Naive thymus-derived CD8-positive, alpha-beta T cell (primary cell): ENCODE measurements at regions not wholly inside any gene's neighbourhood (a gene's known extent, or its start where the extent isn't known, plus 50 kb on each side); places are given as distances from the start of the nearest gene placed in this dataset.
"Not testable (repeated sequence)": the region's sequence is repeated elsewhere in the genome, so short reads cannot be mapped to it uniquely, and the experiment has no call there.

Experiments used
- ATAC-seq, 2 donors: fragments of 150-1000 bp; cut with Tn5 transposase in 1 of 2; sonication (Bioruptor Pico), chemical (Tn5 transposase) in 1 of 2; 1 replicate in 1 of 2; 2 replicates in 1 of 2; pipeline ENCODE4 v1.10.0; 2021; ENCODE audit warnings: mild to moderate bottlenecking in 2 of 2, moderate library complexity in 2 of 2
- POLR2A ChIA-PET: fragments of 350-600 bp; sonication (Branson Sonifier 250); formaldehyde crosslinking; loops from one replicate; lab custom pipeline; 2021; ENCODE audit warnings: antibody characterized with exemption; lab: Charles Lee
- DNase-seq, 10 donors: peaks; one replicate each; pipeline versions ENCODE4 v3.0.0 to v3.0.0-alpha.2; 2020 to 2022
- H3K27ac Mint-ChIP-seq, 10 donors: one replicate each; pipeline ENCODE4 v1.8.0; 2020 to 2022; ENCODE audit warnings: mild to moderate bottlenecking in 10 of 10, mixed read lengths in 10 of 10, moderate library complexity in 4 of 10, inconsistent platforms in 1 of 10
- H3K27me3 Mint-ChIP-seq, 5 donors: one replicate each; pipeline ENCODE4 v1.8.0; 2021 to 2022; ENCODE audit warnings: mixed read lengths in 5 of 5
- H3K36me3 Mint-ChIP-seq, 3 donors: one replicate each; pipeline ENCODE4 v1.8.0; 2020 to 2022; ENCODE audit warnings: mixed read lengths in 3 of 3, mild to moderate bottlenecking in 2 of 3, inconsistent platforms in 1 of 3
- H3K4me1 Mint-ChIP-seq, 4 donors: one replicate each; pipeline ENCODE4 v1.8.0; 2021 to 2022; ENCODE audit warnings: mixed read lengths in 4 of 4
- H3K4me3 Mint-ChIP-seq, 10 donors: one replicate each; pipeline ENCODE4 v1.8.0; 2020 to 2022; ENCODE audit warnings: mild to moderate bottlenecking in 10 of 10, mixed read lengths in 10 of 10, moderate library complexity in 6 of 10, inconsistent platforms in 1 of 10
- H3K9me3 Mint-ChIP-seq, 9 donors: one replicate each; pipeline ENCODE4 v1.8.0; 2020 to 2022; ENCODE audit warnings: mixed read lengths in 9 of 9, mild to moderate bottlenecking in 3 of 9, inconsistent platforms in 1 of 9, moderate library complexity in 1 of 9

GRCh38 chr16:9014389-9014788 is 50.7 kb upstream of the USP7 start:
- ATAC-seq (no peak), DNase-seq (no peak)
- Mint-ChIP-seq H3K4me1 (no peaks in the 10 kb centered on the region), H3K27me3 (peaks cover 6 to 12% (median 11%) of the 10 kb centered on the region in 5 donors), H3K36me3 (peaks cover 0 to 7% (median 7%) of the 10 kb centered on the region in 3 donors), H3K27ac (no peak overlapping the region), H3K9me3 (peaks cover 0 to 21% (median 7%) of the 10 kb centered on the region in 9 donors), H3K4me3 (no peak overlapping the region)
- POLR2A ChIA-PET = no interaction called here

- Mint-ChIP-seq H3K9me3 (peaks cover 0 to 21% (median 7%) of the 10 kb centered on the region in 9 donors), H3K36me3 (peaks cover 0 to 7% (median 7%) of the 10 kb centered on the region in 3 donors), H3K27me3 (peaks cover 6 to 11% (median 10%) of the 10 kb centered on the region in 5 donors), H3K4me1 (no peaks in the 10 kb centered on the region), H3K4me3 (no peak overlapping the region), H3K27ac (no peak overlapping the region)
- ATAC-seq (no peak), DNase-seq (no peak)
- POLR2A ChIA-PET = no interaction called here
These were observed 51.8 kb upstream of the USP7 start for GRCh38 chr16:9015489-9015888.

- POLR2A ChIA-PET, ATAC-seq, H3K4me1 Mint-ChIP-seq: not testable (repeated sequence)
These were observed 52.3 kb upstream of the USP7 start for GRCh38 chr16:9016005-9016404.

GRCh38 chr16:9016824-9017223 is 53.1 kb upstream of the USP7 start:
- DNase-seq (no peak), ATAC-seq (no peak)
- POLR2A ChIA-PET = no interaction called here
- Mint-ChIP-seq H3K27me3 (peaks cover 6 to 11% (median 9%) of the 10 kb centered on the region in 5 donors), H3K4me1 (no peaks in the 10 kb centered on the region), H3K36me3 (peaks cover 0 to 7% (median 7%) of the 10 kb centered on the region in 3 donors), H3K4me3 (no peak overlapping the region), H3K9me3 (peaks cover 0 to 21% (median 7%) of the 10 kb centered on the region in 9 donors), H3K27ac (peak overlapping the region in 1 of 10 donors; percentile 56)

More at GRCh38 chr16:9016005-9016404, 52.3 kb upstream of the USP7 start:
- H3K27me3 Mint-ChIP-seq = peaks cover 6 to 11% (median 9%) of the 10 kb centered on the region in 5 donors
- H3K9me3 Mint-ChIP-seq = peaks cover 0 to 21% (median 7%) of the 10 kb centered on the region in 9 donors
- not testable (repeated sequence) for H3K36me3 Mint-ChIP-seq, H3K4me3 Mint-ChIP-seq, DNase-seq, H3K27ac Mint-ChIP-seq

- Mint-ChIP-seq H3K36me3 (no peaks in the 10 kb centered on the region), H3K27me3 (no peaks in the 10 kb centered on the region), H3K27ac (no peak overlapping the region), H3K9me3 (no peaks in the 10 kb centered on the region), H3K4me1 (no peaks in the 10 kb centered on the region), H3K4me3 (no peak overlapping the region)
- ATAC-seq (no peak), DNase-seq (no peak)
- POLR2A ChIA-PET = no interaction called here
These were observed 63.5 kb upstream of the USP7 start for GRCh38 chr16:9027070-9027799.

- H3K9me3 Mint-ChIP-seq, H3K27ac Mint-ChIP-seq, ATAC-seq, H3K4me3 Mint-ChIP-seq, H3K36me3 Mint-ChIP-seq, H3K4me1 Mint-ChIP-seq, DNase-seq, H3K27me3 Mint-ChIP-seq: not testable (repeated sequence)
- POLR2A ChIA-PET = interaction anchor here (0.6 to 0.7 kb wide), 3 partner anchors 123 to 1879 kb away, joined by 3 to 7 read pairs (median 4); no protein-coding TSS in a partner anchor
These were observed 63.0 kb upstream of the HAPSTR1 start for GRCh38 chr16:9028491-9028890.

GRCh38 chr16:9031107-9031506 is 60.3 kb upstream of the HAPSTR1 start:
- no peaks in the 10 kb centered on the region for H3K36me3 Mint-ChIP-seq
- H3K27ac Mint-ChIP-seq = no peak overlapping the region
- H3K4me1 Mint-ChIP-seq = no peaks in the 10 kb centered on the region
- no peak for DNase-seq
- H3K4me3 Mint-ChIP-seq = no peak overlapping the region
- no peak for ATAC-seq
- H3K9me3 Mint-ChIP-seq = peaks cover 0 to 2% (median 0%) of the 10 kb centered on the region in 9 donors
- peaks cover 0 to 1% (median 0%) of the 10 kb centered on the region in 5 donors for H3K27me3 Mint-ChIP-seq
- POLR2A ChIA-PET = interaction anchor here (0.7 kb wide), 1 partner anchor 952 kb away, joined by 3 read pairs; no protein-coding TSS in a partner anchor

- no peaks in the 10 kb centered on the region for H3K36me3 Mint-ChIP-seq
- H3K27ac Mint-ChIP-seq = no peak overlapping the region
- POLR2A ChIA-PET = no interaction called here
- ATAC-seq = no peak
- H3K4me1 Mint-ChIP-seq = no peaks in the 10 kb centered on the region
- peaks cover 0 to 1% (median 0%) of the 10 kb centered on the region in 5 donors for H3K27me3 Mint-ChIP-seq
- H3K4me3 Mint-ChIP-seq = no peak overlapping the region
- H3K9me3 Mint-ChIP-seq = peaks cover 0 to 2% (median 0%) of the 10 kb centered on the region in 9 donors
- no peak for DNase-seq
These were observed 58.2 kb upstream of the HAPSTR1 start for GRCh38 chr16:9033125-9033830.

- Mint-ChIP-seq H3K4me3 (no peak overlapping the region), H3K9me3 (peaks cover 0 to 2% (median 0%) of the 10 kb centered on the region in 9 donors), H3K36me3 (no peaks in the 10 kb centered on the region), H3K27me3 (peaks cover 0 to 1% (median 0%) of the 10 kb centered on the region in 5 donors), H3K4me1 (peaks cover 0 to under 1% (median 0%) of the 10 kb centered on the region in 4 donors), H3K27ac (no peak overlapping the region)
- POLR2A ChIA-PET = no interaction called here
- DNase-seq (no peak), ATAC-seq (no peak)
These were observed 57.4 kb upstream of the HAPSTR1 start for GRCh38 chr16:9034056-9034455.

- H3K4me1 Mint-ChIP-seq = peaks cover 0 to 2% (median 0%) of the 10 kb centered on the region in 4 donors
- peaks cover 0 to 1% (median 0%) of the 10 kb centered on the region in 5 donors for H3K27me3 Mint-ChIP-seq
- no peak overlapping the region for H3K27ac Mint-ChIP-seq
- no peak for DNase-seq
- H3K4me3 Mint-ChIP-seq = no peak overlapping the region
- POLR2A ChIA-PET = no interaction called here
- H3K36me3 Mint-ChIP-seq = no peaks in the 10 kb centered on the region
- peaks cover 0 to 2% (median 0%) of the 10 kb centered on the region in 9 donors for H3K9me3 Mint-ChIP-seq
- ATAC-seq = no peak
These were observed 55.4 kb upstream of the HAPSTR1 start for GRCh38 chr16:9035996-9036395.

- ATAC-seq (peak in 1 of 2 donors; percentile 27), DNase-seq (peak in 1 of 10 donors; percentile 21)
- peaks cover 0 to 2% (median 0%) of the 10 kb centered on the region in 9 donors for H3K9me3 Mint-ChIP-seq
- H3K4me1 Mint-ChIP-seq = peaks cover 0 to 2% (median 0%) of the 10 kb centered on the region in 4 donors
- H3K27ac Mint-ChIP-seq = no peak overlapping the region
- no peaks in the 10 kb centered on the region for H3K36me3 Mint-ChIP-seq
- POLR2A ChIA-PET = no interaction called here
- no peak overlapping the region for H3K4me3 Mint-ChIP-seq
- peaks cover 0 to 1% (median 0%) of the 10 kb centered on the region in 5 donors for H3K27me3 Mint-ChIP-seq
These were observed 52.2 kb upstream of the HAPSTR1 start for GRCh38 chr16:9039210-9039609.

- no peaks in the 10 kb centered on the region for H3K36me3 Mint-ChIP-seq
These were observed 50.5 kb upstream of the HAPSTR1 start for GRCh38 chr16:9040800-9041412.

More at GRCh38 chr16:9040800-9041412, 50.5 kb upstream of the HAPSTR1 start:
- H3K27ac Mint-ChIP-seq = no peak overlapping the region
- no peak for ATAC-seq
- H3K9me3 Mint-ChIP-seq = peaks cover 0 to under 1% (median 0%) of the 10 kb centered on the region in 9 donors
- H3K4me1 Mint-ChIP-seq = peaks cover 0 to 2% (median 0%) of the 10 kb centered on the region in 4 donors
- POLR2A ChIA-PET = no interaction called here
- DNase-seq = no peak
- H3K4me3 Mint-ChIP-seq = no peak overlapping the region
- no peaks in the 10 kb centered on the region for H3K27me3 Mint-ChIP-seq
